Hematopoietic multipotent progenitor cell treated with erythropoietin and hydrocortisone succinate and interleukin-3 and kit ligand, for 15 days (in vitro differentiated cells): ENCODE measurements at regions not wholly inside any gene's neighbourhood (a gene's known extent, or its start where the extent isn't known, plus 50 kb on each side); places are given as distances from the start of the nearest gene placed in this dataset.

Source experiments
- DNase-seq: peaks from one replicate; pipeline ENCODE4 v3.0.0-alpha.2; 2015; ENCODE audit warnings: low spot score

- DNase-seq, result no peak
Measured at GRCh38 chr18:4854671-4855070, 342.4 kb downstream of the AKAIN1 start.

- no peak for DNase-seq
Measured at GRCh38 chr18:4851301-4851976, 345.6 kb downstream of the AKAIN1 start.

- no peak for DNase-seq
Measured at GRCh38 chr18:4847056-4847455, 350.0 kb downstream of the AKAIN1 start.

- DNase-seq, result no peak
Measured at GRCh38 chr18:4844320-4844719, 352.7 kb downstream of the AKAIN1 start.

GRCh38 chr18:4843771-4844170, 353.3 kb downstream of the AKAIN1 start:
- DNase-seq, result no peak

GRCh38 chr18:4842751-4843150, 354.3 kb downstream of the AKAIN1 start:
- no peak for DNase-seq

GRCh38 chr18:4842287-4842686, 354.8 kb downstream of the AKAIN1 start:
- DNase-seq, result no peak

- no peak for DNase-seq
Measured at GRCh38 chr18:4839639-4840038, 357.4 kb downstream of the AKAIN1 start.

- no peak for DNase-seq
Measured at GRCh38 chr18:4836141-4836540, 360.9 kb downstream of the AKAIN1 start.

- no peak for DNase-seq
Measured at GRCh38 chr18:4831791-4832375, 365.2 kb downstream of the AKAIN1 start.

GRCh38 chr18:4831127-4831526, 365.9 kb downstream of the AKAIN1 start:
- no peak for DNase-seq

- DNase-seq, result no peak
Measured at GRCh38 chr18:4823091-4823490, 368.0 kb upstream of the DLGAP1 start.

- DNase-seq, result no peak
Measured at GRCh38 chr18:4821801-4822200, 366.7 kb upstream of the DLGAP1 start.

- no peak for DNase-seq
Measured at GRCh38 chr18:4817665-4818064, 362.6 kb upstream of the DLGAP1 start.

GRCh38 chr18:4813708-4814107, 358.6 kb upstream of the DLGAP1 start:
- no peak for DNase-seq

GRCh38 chr18:4808891-4809290, 353.8 kb upstream of the DLGAP1 start:
- DNase-seq, result no peak

- DNase-seq, result no peak
Measured at GRCh38 chr18:4807604-4808293, 352.6 kb upstream of the DLGAP1 start.

- no peak for DNase-seq
Measured at GRCh38 chr18:4806331-4806730, 351.2 kb upstream of the DLGAP1 start.

GRCh38 chr18:4802296-4802695, 347.2 kb upstream of the DLGAP1 start:
- DNase-seq, result no peak

GRCh38 chr18:4801151-4801550, 346.0 kb upstream of the DLGAP1 start:
- no peak for DNase-seq

GRCh38 chr18:4797002-4797685, 342.0 kb upstream of the DLGAP1 start:
- no peak for DNase-seq

GRCh38 chr18:4789506-4789905, 334.4 kb upstream of the DLGAP1 start:
- DNase-seq, result no peak

- no peak for DNase-seq
Measured at GRCh38 chr18:4781873-4782272, 326.8 kb upstream of the DLGAP1 start.
